ENCODE measurements at regions not wholly inside any gene's neighbourhood (a gene's known extent, or its start where the extent isn't known, plus 50 kb on each side); places are given as distances from the start of the nearest gene placed in this dataset.

DNA sequence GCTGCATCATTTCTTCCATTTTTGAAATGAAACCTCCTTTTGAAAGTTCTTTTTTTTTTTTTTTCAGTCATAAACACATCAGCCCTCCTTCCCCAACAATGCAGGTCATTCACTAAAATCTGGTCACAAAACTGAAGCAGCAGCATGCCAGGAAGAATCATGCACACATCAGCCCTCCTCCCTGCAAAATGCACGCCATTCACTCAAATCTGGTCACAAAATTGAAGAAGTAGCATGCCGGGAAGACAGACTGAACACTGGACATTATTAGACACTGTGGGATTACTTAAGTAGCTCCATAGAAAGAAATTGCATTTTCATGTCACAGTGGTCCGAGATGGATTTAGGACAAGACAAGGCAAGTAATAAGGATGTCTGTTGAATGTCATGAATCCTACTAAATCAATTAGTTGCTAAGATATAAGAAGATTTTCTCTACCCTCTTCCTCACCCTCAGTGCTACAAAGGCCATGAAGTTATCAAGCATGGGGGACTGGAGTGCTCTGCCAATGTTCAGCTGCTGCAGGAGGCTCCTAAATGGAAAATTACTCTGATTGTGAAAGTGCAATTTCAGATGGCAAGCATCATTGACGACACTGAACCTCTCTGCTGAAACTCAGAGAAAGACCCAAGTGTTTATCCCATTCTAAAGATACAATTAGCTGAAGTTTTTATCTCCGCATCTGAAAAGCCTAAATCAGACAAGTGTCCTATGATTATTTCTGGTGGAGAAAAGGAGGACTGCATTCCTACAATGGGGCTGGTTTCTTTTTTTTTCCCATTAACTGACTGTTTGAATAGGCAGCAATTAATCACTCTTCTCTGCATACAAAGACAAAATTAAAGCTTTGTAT lies 913.2 kb downstream of the DIAPH3 start:
- no peak overlapping the region for H3K4me3 ChIP-seq (ENCODE audit: low read length)
- H3K79me2 ChIP-seq (ENCODE audit: control insufficient read depth, low read length), result no peaks in the 10 kb centered on the region
- H3K9me2 ChIP-seq (replicated peaks; ENCODE audit: control insufficient read depth, low read length), result no peaks in the 10 kb centered on the region
- H3K4me2 ChIP-seq (ENCODE audit: low read length), result no peak overlapping the region
- TF ChIP-seq, protein P1, sequence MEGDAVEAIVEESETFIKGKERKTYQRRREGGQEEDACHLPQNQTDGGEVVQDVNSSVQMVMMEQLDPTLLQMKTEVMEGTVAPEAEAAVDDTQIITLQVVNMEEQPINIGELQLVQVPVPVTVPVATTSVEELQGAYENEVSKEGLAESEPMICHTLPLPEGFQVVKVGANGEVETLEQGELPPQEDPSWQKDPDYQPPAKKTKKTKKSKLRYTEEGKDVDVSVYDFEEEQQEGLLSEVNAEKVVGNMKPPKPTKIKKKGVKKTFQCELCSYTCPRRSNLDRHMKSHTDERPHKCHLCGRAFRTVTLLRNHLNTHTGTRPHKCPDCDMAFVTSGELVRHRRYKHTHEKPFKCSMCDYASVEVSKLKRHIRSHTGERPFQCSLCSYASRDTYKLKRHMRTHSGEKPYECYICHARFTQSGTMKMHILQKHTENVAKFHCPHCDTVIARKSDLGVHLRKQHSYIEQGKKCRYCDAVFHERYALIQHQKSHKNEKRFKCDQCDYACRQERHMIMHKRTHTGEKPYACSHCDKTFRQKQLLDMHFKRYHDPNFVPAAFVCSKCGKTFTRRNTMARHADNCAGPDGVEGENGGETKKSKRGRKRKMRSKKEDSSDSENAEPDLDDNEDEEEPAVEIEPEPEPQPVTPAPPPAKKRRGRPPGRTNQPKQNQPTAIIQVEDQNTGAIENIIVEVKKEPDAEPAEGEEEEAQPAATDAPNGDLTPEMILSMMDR (IDR thresholded peaks at IDR 0.05; ENCODE audit: low read depth, low read length, poor library complexity, severe bottlenecking), result no peak
- TF ChIP-seq EZH2phosphoT487 (IDR thresholded peaks at IDR 0.05; ENCODE audit: borderline replicate concordance, low read length), result no peak
- H3K36me3 ChIP-seq (ENCODE audit: control insufficient read depth, low read length), result no peaks in the 10 kb centered on the region
- no peaks in the 10 kb centered on the region for H3F3A ChIP-seq (ENCODE audit: control insufficient read depth, insufficient read depth)
- no peak overlapping the region for H3K27ac ChIP-seq (ENCODE audit: low read depth, low read length)
- no peaks in the 10 kb centered on the region for H3K27me3 ChIP-seq (ENCODE audit: control insufficient read depth, low read length)
- H3K9me3 ChIP-seq (ENCODE audit: control insufficient read depth, insufficient read depth, low read length), result no peaks in the 10 kb centered on the region
- no peaks in the 10 kb centered on the region for H3K4me1 ChIP-seq (ENCODE audit: control insufficient read depth, low read length)
- no peaks in the 10 kb centered on the region for H4K20me1 ChIP-seq (ENCODE audit: control insufficient read depth, insufficient read depth, low read depth, low read length)

GRCh38 chr13:59259165-59260000 lies 904.3 kb downstream of the DIAPH3 start:
- Histone ChIP-seq H3K4me3 (ENCODE audit: low read length) (no peak overlapping the region), H3K36me3 (ENCODE audit: control insufficient read depth, low read length) (no peaks in the 10 kb centered on the region), H3K9me3 (ENCODE audit: control insufficient read depth, insufficient read depth, low read length) (no peaks in the 10 kb centered on the region), H4K20me1 (ENCODE audit: control insufficient read depth, insufficient read depth, low read depth, low read length) (no peaks in the 10 kb centered on the region), H3K27me3 (ENCODE audit: control insufficient read depth, low read length) (no peaks in the 10 kb centered on the region), H3K9me2 (replicated peaks; ENCODE audit: control insufficient read depth, low read length) (no peaks in the 10 kb centered on the region; the same call in 1 of the 2 replicates), H3K4me2 (ENCODE audit: low read length) (no peak overlapping the region), H3K79me2 (ENCODE audit: control insufficient read depth, low read length) (no peaks in the 10 kb centered on the region), H3K27ac (ENCODE audit: low read depth, low read length) (no peak overlapping the region), H3K4me1 (ENCODE audit: control insufficient read depth, low read length) (no peaks in the 10 kb centered on the region), H3F3A (ENCODE audit: control insufficient read depth, insufficient read depth) (no peaks in the 10 kb centered on the region)
- no peak for TF ChIP-seq EZH2phosphoT487 (IDR thresholded peaks at IDR 0.05; ENCODE audit: borderline replicate concordance, low read length)
- TF ChIP-seq, protein P1 (IDR thresholded peaks at IDR 0.05; ENCODE audit: low read depth, low read length, poor library complexity, severe bottlenecking), result no peak

GRCh38 chr13:59261928-59262488 lies 901.7 kb downstream of the DIAPH3 start:
- no peaks in the 10 kb centered on the region for H3K4me1 ChIP-seq (ENCODE audit: control insufficient read depth, low read length)
- no peak overlapping the region for H3K4me3 ChIP-seq (ENCODE audit: low read length)
- no peaks in the 10 kb centered on the region for H3K79me2 ChIP-seq (ENCODE audit: control insufficient read depth, low read length)
- TF ChIP-seq, protein P1 (IDR thresholded peaks at IDR 0.05; ENCODE audit: low read depth, low read length, poor library complexity, severe bottlenecking), result peak; percentile 27
- TF ChIP-seq EZH2phosphoT487 (IDR thresholded peaks at IDR 0.05; ENCODE audit: borderline replicate concordance, low read length), result no peak
- H3K27me3 ChIP-seq (ENCODE audit: control insufficient read depth, low read length), result no peaks in the 10 kb centered on the region
- H3K27ac ChIP-seq (ENCODE audit: low read depth, low read length), result no peak overlapping the region
- H4K20me1 ChIP-seq (ENCODE audit: control insufficient read depth, insufficient read depth, low read depth, low read length), result no peaks in the 10 kb centered on the region
- H3K36me3 ChIP-seq (ENCODE audit: control insufficient read depth, low read length), result no peaks in the 10 kb centered on the region
- H3K9me2 ChIP-seq (replicated peaks; ENCODE audit: control insufficient read depth, low read length), result no peaks in the 10 kb centered on the region; the same call in 1 of the 2 replicates
- H3K9me3 ChIP-seq (ENCODE audit: control insufficient read depth, insufficient read depth, low read length), result no peaks in the 10 kb centered on the region
- H3K4me2 ChIP-seq (ENCODE audit: low read length), result no peak overlapping the region
- no peaks in the 10 kb centered on the region for H3F3A ChIP-seq (ENCODE audit: control insufficient read depth, insufficient read depth)

Data from DOHH2 (cell line).